ENCODE measurements at regions not wholly inside any gene's neighbourhood (a gene's known extent, or its start where the extent isn't known, plus 50 kb on each side); places are given as distances from the start of the nearest gene placed in this dataset.

- TF ChIP-seq, protein P1, sequence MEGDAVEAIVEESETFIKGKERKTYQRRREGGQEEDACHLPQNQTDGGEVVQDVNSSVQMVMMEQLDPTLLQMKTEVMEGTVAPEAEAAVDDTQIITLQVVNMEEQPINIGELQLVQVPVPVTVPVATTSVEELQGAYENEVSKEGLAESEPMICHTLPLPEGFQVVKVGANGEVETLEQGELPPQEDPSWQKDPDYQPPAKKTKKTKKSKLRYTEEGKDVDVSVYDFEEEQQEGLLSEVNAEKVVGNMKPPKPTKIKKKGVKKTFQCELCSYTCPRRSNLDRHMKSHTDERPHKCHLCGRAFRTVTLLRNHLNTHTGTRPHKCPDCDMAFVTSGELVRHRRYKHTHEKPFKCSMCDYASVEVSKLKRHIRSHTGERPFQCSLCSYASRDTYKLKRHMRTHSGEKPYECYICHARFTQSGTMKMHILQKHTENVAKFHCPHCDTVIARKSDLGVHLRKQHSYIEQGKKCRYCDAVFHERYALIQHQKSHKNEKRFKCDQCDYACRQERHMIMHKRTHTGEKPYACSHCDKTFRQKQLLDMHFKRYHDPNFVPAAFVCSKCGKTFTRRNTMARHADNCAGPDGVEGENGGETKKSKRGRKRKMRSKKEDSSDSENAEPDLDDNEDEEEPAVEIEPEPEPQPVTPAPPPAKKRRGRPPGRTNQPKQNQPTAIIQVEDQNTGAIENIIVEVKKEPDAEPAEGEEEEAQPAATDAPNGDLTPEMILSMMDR (IDR thresholded peaks at IDR 0.05; ENCODE audit: control extremely low read depth, extremely low read depth, low read depth, missing control alignments): no peak
- ChIA-PET CTCF (no interaction called here), POLR2A (no interaction called here)
- DNase-seq (ENCODE audit: extremely low spot score): no peak
Observed at GRCh38 chr6:163878698-163879097, 464.2 kb downstream of the QKI start.

- no peak for DNase-seq (ENCODE audit: extremely low spot score)
- CTCF ChIA-PET: no interaction called here
- TF ChIP-seq, protein P1 (IDR thresholded peaks at IDR 0.05; ENCODE audit: control extremely low read depth, extremely low read depth, low read depth, missing control alignments): no peak
- POLR2A ChIA-PET: no interaction called here
Observed at GRCh38 chr6:163877877-163878639, 463.5 kb downstream of the QKI start.

- DNase-seq (ENCODE audit: extremely low spot score): no peak
- ChIA-PET POLR2A (no interaction called here), CTCF (no interaction called here)
- TF ChIP-seq, protein P1 (IDR thresholded peaks at IDR 0.05; ENCODE audit: control extremely low read depth, extremely low read depth, low read depth, missing control alignments): no peak
Observed at GRCh38 chr6:163876391-163876790, 461.9 kb downstream of the QKI start.

- ChIA-PET POLR2A (no interaction called here), CTCF (no interaction called here)
- no peak for DNase-seq (ENCODE audit: extremely low spot score)
- TF ChIP-seq, protein P1 (IDR thresholded peaks at IDR 0.05; ENCODE audit: control extremely low read depth, extremely low read depth, low read depth, missing control alignments): no peak
Observed at GRCh38 chr6:163874784-163875183, 460.3 kb downstream of the QKI start.

- TF ChIP-seq, protein P1 (IDR thresholded peaks at IDR 0.05; ENCODE audit: control extremely low read depth, extremely low read depth, low read depth, missing control alignments): no peak
- no peak for DNase-seq (ENCODE audit: extremely low spot score)
- POLR2A ChIA-PET: no interaction called here
- CTCF ChIA-PET: interaction anchor here (1.1 kb wide), 1 partner anchor 44 kb away, joined by 3 read pairs; no protein-coding TSS in a partner anchor
Observed at GRCh38 chr6:163872335-163872734, 457.8 kb downstream of the QKI start.

GRCh38 chr6:163871616-163872015 is 457.1 kb downstream of the QKI start:
- TF ChIP-seq, protein P1 (IDR thresholded peaks at IDR 0.05; ENCODE audit: control extremely low read depth, extremely low read depth, low read depth, missing control alignments): no peak
- CTCF ChIA-PET: no interaction called here
- DNase-seq (ENCODE audit: extremely low spot score): no peak
- POLR2A ChIA-PET: no interaction called here

Measured in GM10248 (cell line).